SK-N-SH treated with all-trans-retinoic acid at 6 μM for 48 hours (cell line): ENCODE measurements at regions not wholly inside any gene's neighbourhood (a gene's known extent, or its start where the extent isn't known, plus 50 kb on each side); places are given as distances from the start of the nearest gene placed in this dataset.

Experiments used
- CREB5 ChIP-seq: fragments of 250-450 bp; sonication (Bioruptor Pico); IDR thresholded peaks from 2 replicates; pipeline ENCODE4 v1.5.1; 2020; ENCODE audit warnings: low read depth, mild to moderate bottlenecking, moderate library complexity
- CSDC2 ChIP-seq: fragments of 250-450 bp; sonication (Bioruptor Pico); IDR thresholded peaks from 2 replicates; pipeline ENCODE4 v1.5.0; 2020; ENCODE audit warnings: mild to moderate bottlenecking, moderate library complexity
- CSRNP3 ChIP-seq: fragments of 250-450 bp; sonication (Bioruptor Pico); IDR thresholded peaks from 2 replicates; pipeline ENCODE4 v1.5.1; 2021; ENCODE audit warnings: mild to moderate bottlenecking, moderate library complexity
- GLIS3 ChIP-seq: fragments of 250-450 bp; sonication (Bioruptor Pico); IDR thresholded peaks from 2 replicates; pipeline ENCODE4 v1.5.0; 2020; ENCODE audit warnings: mild to moderate bottlenecking, moderate library complexity
- OSR1 ChIP-seq: fragments of 250-450 bp; sonication (Bioruptor Pico); IDR thresholded peaks from 2 replicates; pipeline ENCODE4 v1.8.0; 2022; ENCODE audit warnings: moderate library complexity, mild to moderate bottlenecking, inconsistent platforms
- PATZ1 ChIP-seq: fragments of 250-450 bp; sonication (Bioruptor Pico); IDR thresholded peaks from 2 replicates; pipeline ENCODE4 v1.8.0; 2020; ENCODE audit warnings: mild to moderate bottlenecking, moderate library complexity, borderline replicate concordance
- PPARA ChIP-seq: fragments of 250-450 bp; sonication (Bioruptor Pico); IDR thresholded peaks from 2 replicates; pipeline ENCODE4 v1.5.0; 2020; ENCODE audit warnings: mild to moderate bottlenecking, borderline replicate concordance
- RARB ChIP-seq: fragments of 250-450 bp; sonication (Bioruptor Pico); IDR thresholded peaks from 2 replicates; pipeline ENCODE4 v1.8.0; 2021; ENCODE audit warnings: mild to moderate bottlenecking, moderate library complexity
- SNAI2 ChIP-seq: fragments of 250-450 bp; sonication (Bioruptor Pico); IDR thresholded peaks from 2 replicates; pipeline ENCODE4 v1.5.0; 2020; ENCODE audit warnings: mild to moderate bottlenecking, moderate library complexity
- TCF4 ChIP-seq: fragments of 250-450 bp; sonication (Bioruptor Pico); IDR thresholded peaks from 2 replicates; pipeline ENCODE4 v1.8.0; 2021; ENCODE audit warnings: mild to moderate bottlenecking, moderate library complexity, borderline replicate concordance
- TSHZ2 ChIP-seq: fragments of 250-450 bp; sonication (Bioruptor Pico); IDR thresholded peaks from 2 replicates; pipeline ENCODE4 v1.5.0; 2020; ENCODE audit warnings: mild to moderate bottlenecking, moderate library complexity
- ZFP3 ChIP-seq: fragments of 250-450 bp; sonication (Bioruptor Pico); IDR thresholded peaks from 2 replicates; pipeline ENCODE4 v1.5.0; 2020; ENCODE audit warnings: mild to moderate bottlenecking, moderate library complexity
- ZFP30 ChIP-seq: fragments of 450-650 bp; formaldehyde crosslinking; IDR thresholded peaks from 2 replicates; pipeline ENCODE4 v1.5.0; 2022; ENCODE audit warnings: mild to moderate bottlenecking, moderate library complexity
- ZNF8 ChIP-seq: fragments of 450-650 bp; formaldehyde crosslinking; IDR thresholded peaks from 2 replicates; pipeline ENCODE4 v1.5.0; 2020; ENCODE audit warnings: mild to moderate bottlenecking, moderate library complexity

- no peak for TF ChIP-seq ZFP3
- TF ChIP-seq CREB5, result no peak
- TF ChIP-seq ZNF8, result no peak
- no peak for TF ChIP-seq SNAI2
- no peak for TF ChIP-seq ZFP30
- TF ChIP-seq TSHZ2 (CRISPR knock-in tag), result no peak
- no peak for TF ChIP-seq TCF4 (CRISPR knock-in tag)
- TF ChIP-seq CSRNP3 (CRISPR knock-in tag), result no peak
- TF ChIP-seq PPARA (CRISPR knock-in tag), result no peak
- no peak for TF ChIP-seq RARB (CRISPR knock-in tag)
- TF ChIP-seq CSDC2 (CRISPR knock-in tag), result no peak
- no peak for TF ChIP-seq OSR1 (CRISPR knock-in tag)
- no peak for TF ChIP-seq PATZ1 (CRISPR knock-in tag)
- TF ChIP-seq GLIS3 (CRISPR knock-in tag), result no peak
Measured at GRCh38 chr12:131473261-131473660, 237.6 kb upstream of the SFSWAP start.
